SU-DHL-6 (cell line): ENCODE measurements at regions not wholly inside any gene's neighbourhood (a gene's known extent, or its start where the extent isn't known, plus 50 kb on each side); places are given as distances from the start of the nearest gene placed in this dataset.

Experiments used
- H2AFZ ChIP-seq: fragments of 200-600 bp; sonication (generic); 2 replicates; pipeline ENCODE4 v1.6.1; 2014; ENCODE audit warnings: low read depth, mild to moderate bottlenecking, moderate library complexity, mixed read lengths, antibody characterized with exemption, low read length; ENCODE audit not compliant: severe bottlenecking
- H3F3A ChIP-seq: fragments of 200-600 bp; shearing (Covaris generic); 2 replicates; pipeline ENCODE4 v1.6.0; 2016; ENCODE audit warnings: antibody characterized with exemption, mild to moderate bottlenecking; ENCODE audit not compliant: insufficient read depth
- H3K27ac ChIP-seq: fragments of 200-600 bp; sonication (generic); 2 replicates; pipeline ENCODE4 v1.5.1; 2016; ENCODE audit warnings: low read depth, mild to moderate bottlenecking, low read length, moderate library complexity, mixed read lengths
- H3K27me3 ChIP-seq: fragments of 200-600 bp; sonication (generic), shearing (Covaris generic); 2 replicates; pipeline ENCODE4 v1.6.0; 2014; ENCODE audit warnings: mild to moderate bottlenecking, low read length
- H3K36me3 ChIP-seq: fragments of 200-600 bp; sonication (generic); 2 replicates; pipeline ENCODE4 v1.6.1; 2014; ENCODE audit warnings: mild to moderate bottlenecking, low read length, mixed read lengths
- H3K4me2 ChIP-seq: fragments of 300-600, 200-600 bp; shearing (Covaris generic), sonication (generic); 2 replicates; pipeline ENCODE4 v1.6.0; 2014; ENCODE audit warnings: low read length, low read depth, mild to moderate bottlenecking; ENCODE audit not compliant: poor library complexity, severe bottlenecking
- H3K4me3 ChIP-seq: fragments of 200-600 bp; sonication (generic); 2 replicates; pipeline ENCODE4 v1.5.1; 2014; ENCODE audit warnings: antibody characterized with exemption, low read length, mild to moderate bottlenecking, mixed read lengths; ENCODE audit not compliant: insufficient read depth, poor library complexity, severe bottlenecking
- H3K79me2 ChIP-seq: fragments of 200-600 bp; sonication (generic); 2 replicates; pipeline ENCODE4 v1.6.1; 2014; ENCODE audit warnings: mild to moderate bottlenecking, low read length, moderate library complexity; ENCODE audit not compliant: insufficient read depth
- H3K9ac ChIP-seq: fragments of 200-600 bp; sonication (generic); 2 replicates; pipeline ENCODE4 v1.7.0; 2014; ENCODE audit warnings: mild to moderate bottlenecking, low read length
- H3K9me2 ChIP-seq: fragments of 200-600 bp; sonication (generic); replicated peaks from 2 replicates; pipeline ENCODE4 v1.6.1; 2014; ENCODE audit warnings: low read length; ENCODE audit not compliant: insufficient read depth
- H3K9me3 ChIP-seq: fragments of 200-600 bp; sonication (generic); 2 replicates; pipeline ENCODE4 v1.6.1; 2014; ENCODE audit warnings: low read length, mixed read lengths; ENCODE audit not compliant: insufficient read depth
- H4K20me1 ChIP-seq: fragments of 200-600 bp; sonication (generic); 2 replicates; pipeline ENCODE4 v1.6.1; 2014; ENCODE audit warnings: low read depth, mild to moderate bottlenecking, antibody characterized with exemption, low read length, moderate library complexity, mixed read lengths
- CTCF ChIP-seq: fragments of 200-600 bp; sonication (generic); IDR thresholded peaks from one replicate; pipeline ENCODE4 v1.5.1; 2017; ENCODE audit warnings: antibody characterized with exemption, mild to moderate bottlenecking, low read length, moderate library complexity; ENCODE audit not compliant: insufficient read depth, poor library complexity, severe bottlenecking
- EZH2phosphoT487 ChIP-seq: fragments of 200-600 bp; sonication (generic), shearing (Covaris generic); conservative IDR thresholded peaks from 2 replicates; pipeline ENCODE4 v1.6.1; 2018; ENCODE audit warnings: mild to moderate bottlenecking, antibody characterized with exemption, low read length, moderate library complexity, mixed read lengths

GRCh38 chr4:181438641-181439040 lies 804.6 kb upstream of the TENM3 start:
- Histone ChIP-seq H2AFZ (no peak overlapping the region), H3K9me2 (no peaks in the 10 kb centered on the region), H3K27ac (no peak overlapping the region), H3K36me3 (no peaks in the 10 kb centered on the region), H3K9ac (no peak overlapping the region), H3K79me2 (no peaks in the 10 kb centered on the region), H4K20me1 (no peaks in the 10 kb centered on the region), H3K4me2 (no peak overlapping the region), H3K4me3 (no peak overlapping the region), H3K9me3 (no peaks in the 10 kb centered on the region), H3K27me3 (no peaks in the 10 kb centered on the region), H3F3A (no peaks in the 10 kb centered on the region)
- TF ChIP-seq CTCF = no peak
- TF ChIP-seq EZH2phosphoT487 = no peak

GRCh38 chr4:181443021-181443420 lies 800.2 kb upstream of the TENM3 start:
- TF ChIP-seq CTCF (no peak), EZH2phosphoT487 (no peak)
- Histone ChIP-seq H3K4me3 (no peak overlapping the region), H3K9me3 (no peaks in the 10 kb centered on the region), H3F3A (no peaks in the 10 kb centered on the region), H3K27ac (no peak overlapping the region), H3K79me2 (no peaks in the 10 kb centered on the region), H3K36me3 (no peaks in the 10 kb centered on the region), H3K4me2 (no peak overlapping the region), H4K20me1 (no peaks in the 10 kb centered on the region), H3K9ac (no peak overlapping the region), H3K9me2 (no peaks in the 10 kb centered on the region), H2AFZ (no peak overlapping the region), H3K27me3 (no peaks in the 10 kb centered on the region)

GRCh38 chr4:181465826-181466225 lies 777.4 kb upstream of the TENM3 start:
- H2AFZ ChIP-seq = no peak overlapping the region
- no peak overlapping the region for H3K27ac ChIP-seq
- H3K4me3 ChIP-seq = no peak overlapping the region
- H4K20me1 ChIP-seq = no peaks in the 10 kb centered on the region
- H3K9ac ChIP-seq = no peak overlapping the region
- no peak overlapping the region for H3K4me2 ChIP-seq
- no peaks in the 10 kb centered on the region for H3K79me2 ChIP-seq
- H3K36me3 ChIP-seq = no peaks in the 10 kb centered on the region
- no peaks in the 10 kb centered on the region for H3K9me2 ChIP-seq
- no peaks in the 10 kb centered on the region for H3K27me3 ChIP-seq
- TF ChIP-seq CTCF = no peak
- no peaks in the 10 kb centered on the region for H3K9me3 ChIP-seq
- H3F3A ChIP-seq = no peaks in the 10 kb centered on the region

GRCh38 chr4:181468451-181468850 lies 774.8 kb upstream of the TENM3 start:
- TF ChIP-seq EZH2phosphoT487 (no peak), CTCF (no peak)
- Histone ChIP-seq H2AFZ (no peak overlapping the region), H3K79me2 (no peaks in the 10 kb centered on the region), H3F3A (no peaks in the 10 kb centered on the region), H3K9me3 (no peaks in the 10 kb centered on the region), H3K9me2 (no peaks in the 10 kb centered on the region), H3K36me3 (no peaks in the 10 kb centered on the region), H4K20me1 (no peaks in the 10 kb centered on the region), H3K4me3 (no peak overlapping the region), H3K4me2 (no peak overlapping the region), H3K27ac (no peak overlapping the region), H3K27me3 (no peaks in the 10 kb centered on the region), H3K9ac (no peak overlapping the region)
